ENCODE measurements at regions not wholly inside any gene's neighbourhood (a gene's known extent, or its start where the extent isn't known, plus 50 kb on each side); places are given as distances from the start of the nearest gene placed in this dataset.

DNA sequence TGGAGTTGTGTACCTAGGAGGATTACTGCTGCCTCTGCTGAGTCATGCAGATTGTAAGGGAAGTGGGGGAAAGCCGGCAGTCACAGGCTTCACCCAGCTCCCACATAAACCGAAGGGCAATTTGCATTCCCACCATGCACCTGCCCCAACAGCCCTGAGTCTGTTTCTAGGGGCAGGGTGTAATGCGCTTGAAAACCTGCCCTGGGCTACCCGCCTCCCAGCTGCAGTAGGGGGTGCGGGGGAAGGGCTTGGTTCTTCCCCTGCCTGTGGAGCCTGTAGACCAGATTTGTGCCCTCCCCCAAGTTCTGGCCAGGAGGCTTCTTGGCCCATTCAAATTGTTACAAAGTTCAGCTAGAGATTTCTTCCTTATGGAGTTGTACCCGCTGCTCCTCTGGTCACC is 269.2 kb upstream of the DDX53 start:
- H3K4me1 ChIP-seq (ENCODE audit: low read length), result no peaks in the 10 kb centered on the region
- no peaks in the 10 kb centered on the region for H3F3A ChIP-seq (ENCODE audit: insufficient read depth, low read length)
- no peak overlapping the region for H3K4me3 ChIP-seq (ENCODE audit: low read length)
- TF ChIP-seq EZH2 (optimal IDR thresholded peaks at IDR 0.05; ENCODE audit: low read depth, low read length) (no peak), EZH2phosphoT487 (IDR thresholded peaks at IDR 0.05; ENCODE audit: low read length) (no peak)
- TF ChIP-seq, protein P1, sequence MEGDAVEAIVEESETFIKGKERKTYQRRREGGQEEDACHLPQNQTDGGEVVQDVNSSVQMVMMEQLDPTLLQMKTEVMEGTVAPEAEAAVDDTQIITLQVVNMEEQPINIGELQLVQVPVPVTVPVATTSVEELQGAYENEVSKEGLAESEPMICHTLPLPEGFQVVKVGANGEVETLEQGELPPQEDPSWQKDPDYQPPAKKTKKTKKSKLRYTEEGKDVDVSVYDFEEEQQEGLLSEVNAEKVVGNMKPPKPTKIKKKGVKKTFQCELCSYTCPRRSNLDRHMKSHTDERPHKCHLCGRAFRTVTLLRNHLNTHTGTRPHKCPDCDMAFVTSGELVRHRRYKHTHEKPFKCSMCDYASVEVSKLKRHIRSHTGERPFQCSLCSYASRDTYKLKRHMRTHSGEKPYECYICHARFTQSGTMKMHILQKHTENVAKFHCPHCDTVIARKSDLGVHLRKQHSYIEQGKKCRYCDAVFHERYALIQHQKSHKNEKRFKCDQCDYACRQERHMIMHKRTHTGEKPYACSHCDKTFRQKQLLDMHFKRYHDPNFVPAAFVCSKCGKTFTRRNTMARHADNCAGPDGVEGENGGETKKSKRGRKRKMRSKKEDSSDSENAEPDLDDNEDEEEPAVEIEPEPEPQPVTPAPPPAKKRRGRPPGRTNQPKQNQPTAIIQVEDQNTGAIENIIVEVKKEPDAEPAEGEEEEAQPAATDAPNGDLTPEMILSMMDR (IDR thresholded peaks at IDR 0.05; ENCODE audit: low read length), result no peak
- H4K20me1 ChIP-seq (ENCODE audit: insufficient read depth, low read length), result no peaks in the 10 kb centered on the region
- no peaks in the 10 kb centered on the region for H3K27me3 ChIP-seq (replicated peaks; ENCODE audit: insufficient read depth, low read length)
- no peak for DNase-seq
- no peak overlapping the region for H3K4me2 ChIP-seq (ENCODE audit: low read depth, low read length)
- H3K9ac ChIP-seq (ENCODE audit: low read length), result no peak overlapping the region
- H2AFZ ChIP-seq (ENCODE audit: low read length), result no peak overlapping the region
- no peaks in the 10 kb centered on the region for H3K9me2 ChIP-seq (replicated peaks; ENCODE audit: insufficient read depth, low read length)
- no peak overlapping the region for H3K27ac ChIP-seq (ENCODE audit: low read length)
- H3K36me3 ChIP-seq (replicated peaks; ENCODE audit: insufficient read depth, low read length), result no peaks in the 10 kb centered on the region
- H3K9me3 ChIP-seq (replicated peaks; ENCODE audit: insufficient read depth, low read length), result no peaks in the 10 kb centered on the region
- H3K79me2 ChIP-seq (ENCODE audit: low read length), result no peaks in the 10 kb centered on the region

DNA sequence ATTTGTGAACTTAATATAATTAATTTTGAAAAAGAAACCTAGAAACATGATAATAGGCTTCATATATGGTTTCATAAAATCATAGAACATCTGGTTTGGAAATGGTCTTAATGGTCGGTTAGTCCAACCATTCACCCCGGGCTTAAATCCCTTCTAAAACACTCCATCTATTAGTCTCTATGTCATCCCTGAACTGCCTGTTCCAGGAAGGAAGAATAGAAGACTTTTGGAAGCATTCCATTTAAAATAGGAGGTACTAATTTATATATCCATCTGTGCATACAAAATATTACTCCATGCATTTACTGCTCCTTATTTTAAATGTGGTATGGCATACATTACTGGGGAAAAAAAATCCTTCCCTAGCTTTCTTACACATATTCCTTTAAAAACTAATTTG is 262.2 kb upstream of the DDX53 start:
- Histone ChIP-seq H3K4me1 (ENCODE audit: low read length) (no peaks in the 10 kb centered on the region), H3F3A (ENCODE audit: insufficient read depth, low read length) (no peaks in the 10 kb centered on the region), H3K9ac (ENCODE audit: low read length) (no peak overlapping the region), H2AFZ (ENCODE audit: low read length) (no peak overlapping the region), H3K27ac (ENCODE audit: low read length) (no peak overlapping the region), H4K20me1 (ENCODE audit: insufficient read depth, low read length) (no peaks in the 10 kb centered on the region), H3K36me3 (replicated peaks; ENCODE audit: insufficient read depth, low read length) (no peaks in the 10 kb centered on the region), H3K27me3 (replicated peaks; ENCODE audit: insufficient read depth, low read length) (no peaks in the 10 kb centered on the region), H3K4me2 (ENCODE audit: low read depth, low read length) (no peak overlapping the region), H3K9me2 (replicated peaks; ENCODE audit: insufficient read depth, low read length) (no peaks in the 10 kb centered on the region), H3K9me3 (replicated peaks; ENCODE audit: insufficient read depth, low read length) (no peaks in the 10 kb centered on the region), H3K4me3 (ENCODE audit: low read length) (no peak overlapping the region), H3K79me2 (ENCODE audit: low read length) (no peaks in the 10 kb centered on the region)
- DNase-seq, result no peak
- no peak for TF ChIP-seq EZH2phosphoT487 (IDR thresholded peaks at IDR 0.05; ENCODE audit: low read length)
- no peak for TF ChIP-seq EZH2 (optimal IDR thresholded peaks at IDR 0.05; ENCODE audit: low read depth, low read length)

DNA sequence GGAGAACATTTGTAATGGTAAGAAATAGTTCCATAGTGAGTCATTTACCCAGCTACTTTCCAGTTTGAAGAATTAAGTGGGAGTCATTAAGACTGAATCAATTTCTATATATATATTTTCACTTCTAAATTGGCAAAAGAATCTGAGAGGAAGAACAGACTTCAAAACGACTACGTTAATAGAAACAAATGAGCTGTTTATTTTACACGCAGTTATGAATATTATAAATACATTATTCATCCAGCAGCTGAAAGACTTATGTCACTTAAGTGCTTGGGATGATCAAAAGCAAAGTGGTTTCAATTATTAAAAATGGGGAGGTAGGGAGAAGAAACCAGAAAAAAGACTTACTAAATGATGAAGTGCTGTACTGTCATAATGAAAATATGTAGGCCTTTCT is 260.5 kb upstream of the DDX53 start:
- H3K4me3 ChIP-seq (ENCODE audit: low read length), result no peak overlapping the region
- no peak for DNase-seq
- TF ChIP-seq, protein P1 (IDR thresholded peaks at IDR 0.05; ENCODE audit: low read length), result no peak
- no peak for TF ChIP-seq EZH2phosphoT487 (IDR thresholded peaks at IDR 0.05; ENCODE audit: low read length)
- no peak for TF ChIP-seq EZH2 (optimal IDR thresholded peaks at IDR 0.05; ENCODE audit: low read depth, low read length)
- H4K20me1 ChIP-seq (ENCODE audit: insufficient read depth, low read length), result no peaks in the 10 kb centered on the region
- no peak overlapping the region for H3K4me2 ChIP-seq (ENCODE audit: low read depth, low read length)
- H3K79me2 ChIP-seq (ENCODE audit: low read length), result no peaks in the 10 kb centered on the region
- no peaks in the 10 kb centered on the region for H3K4me1 ChIP-seq (ENCODE audit: low read length)
- H3F3A ChIP-seq (ENCODE audit: insufficient read depth, low read length), result no peaks in the 10 kb centered on the region
- H3K9me3 ChIP-seq (replicated peaks; ENCODE audit: insufficient read depth, low read length), result no peaks in the 10 kb centered on the region
- no peaks in the 10 kb centered on the region for H3K27me3 ChIP-seq (replicated peaks; ENCODE audit: insufficient read depth, low read length)
- no peak overlapping the region for H2AFZ ChIP-seq (ENCODE audit: low read length)
- H3K36me3 ChIP-seq (replicated peaks; ENCODE audit: insufficient read depth, low read length), result no peaks in the 10 kb centered on the region
- no peaks in the 10 kb centered on the region for H3K9me2 ChIP-seq (replicated peaks; ENCODE audit: insufficient read depth, low read length)
- H3K27ac ChIP-seq (ENCODE audit: low read length), result no peak overlapping the region
- no peak overlapping the region for H3K9ac ChIP-seq (ENCODE audit: low read length)

DNA sequence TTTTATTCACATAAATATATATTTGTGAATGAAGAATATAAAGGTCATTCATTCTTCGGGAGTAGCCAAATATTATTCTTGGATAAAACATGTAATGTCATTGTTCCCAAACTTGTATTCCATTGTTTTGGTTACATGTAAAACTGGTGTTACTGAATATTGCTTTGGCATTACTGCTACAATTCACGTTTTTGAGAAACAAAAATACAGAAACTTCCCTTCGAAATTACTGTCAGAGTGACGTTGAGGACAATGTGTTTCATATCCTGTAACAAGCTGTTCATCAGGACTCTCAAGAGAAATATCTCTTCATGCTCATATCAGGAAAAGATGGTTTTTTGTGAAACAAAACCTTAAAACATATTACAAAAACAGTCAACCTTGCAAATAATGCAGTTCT is 258.9 kb upstream of the DDX53 start:
- Histone ChIP-seq H3K4me2 (ENCODE audit: low read depth, low read length) (no peak overlapping the region), H3K27ac (ENCODE audit: low read length) (no peak overlapping the region), H3K9me3 (replicated peaks; ENCODE audit: insufficient read depth, low read length) (no peaks in the 10 kb centered on the region), H3K9me2 (replicated peaks; ENCODE audit: insufficient read depth, low read length) (no peaks in the 10 kb centered on the region), H4K20me1 (ENCODE audit: insufficient read depth, low read length) (no peaks in the 10 kb centered on the region), H3K4me1 (ENCODE audit: low read length) (no peaks in the 10 kb centered on the region), H3K4me3 (ENCODE audit: low read length) (no peak overlapping the region), H3K27me3 (replicated peaks; ENCODE audit: insufficient read depth, low read length) (no peaks in the 10 kb centered on the region), H3K9ac (ENCODE audit: low read length) (no peak overlapping the region), H2AFZ (ENCODE audit: low read length) (no peak overlapping the region), H3F3A (ENCODE audit: insufficient read depth, low read length) (no peaks in the 10 kb centered on the region), H3K36me3 (replicated peaks; ENCODE audit: insufficient read depth, low read length) (no peaks in the 10 kb centered on the region), H3K79me2 (ENCODE audit: low read length) (no peaks in the 10 kb centered on the region)
- TF ChIP-seq EZH2phosphoT487 (IDR thresholded peaks at IDR 0.05; ENCODE audit: low read length) (no peak), EZH2 (optimal IDR thresholded peaks at IDR 0.05; ENCODE audit: low read depth, low read length) (no peak)
- TF ChIP-seq, protein P1 (IDR thresholded peaks at IDR 0.05; ENCODE audit: low read length), result no peak
- no peak for DNase-seq

Data from MM.1S (cell line).